ENCODE measurements at regions not wholly inside any gene's neighbourhood (a gene's known extent, or its start where the extent isn't known, plus 50 kb on each side); places are given as distances from the start of the nearest gene placed in this dataset.

GRCh38 chr2:19408592-19408991 is 50.2 kb upstream of the OSR1 start:
- Histone ChIP-seq H3K9me3 (no peaks in the 10 kb centered on the region), H3K36me3 (no peaks in the 10 kb centered on the region), H3K4me3 (no peak overlapping the region), H3K4me1 (no peaks in the 10 kb centered on the region), H3K27me3 (no peaks in the 10 kb centered on the region), H3K27ac (no peak overlapping the region)
- no peak for TF ChIP-seq POLR2A (IDR thresholded peaks at IDR 0.05)
- TF ChIP-seq, protein P1, sequence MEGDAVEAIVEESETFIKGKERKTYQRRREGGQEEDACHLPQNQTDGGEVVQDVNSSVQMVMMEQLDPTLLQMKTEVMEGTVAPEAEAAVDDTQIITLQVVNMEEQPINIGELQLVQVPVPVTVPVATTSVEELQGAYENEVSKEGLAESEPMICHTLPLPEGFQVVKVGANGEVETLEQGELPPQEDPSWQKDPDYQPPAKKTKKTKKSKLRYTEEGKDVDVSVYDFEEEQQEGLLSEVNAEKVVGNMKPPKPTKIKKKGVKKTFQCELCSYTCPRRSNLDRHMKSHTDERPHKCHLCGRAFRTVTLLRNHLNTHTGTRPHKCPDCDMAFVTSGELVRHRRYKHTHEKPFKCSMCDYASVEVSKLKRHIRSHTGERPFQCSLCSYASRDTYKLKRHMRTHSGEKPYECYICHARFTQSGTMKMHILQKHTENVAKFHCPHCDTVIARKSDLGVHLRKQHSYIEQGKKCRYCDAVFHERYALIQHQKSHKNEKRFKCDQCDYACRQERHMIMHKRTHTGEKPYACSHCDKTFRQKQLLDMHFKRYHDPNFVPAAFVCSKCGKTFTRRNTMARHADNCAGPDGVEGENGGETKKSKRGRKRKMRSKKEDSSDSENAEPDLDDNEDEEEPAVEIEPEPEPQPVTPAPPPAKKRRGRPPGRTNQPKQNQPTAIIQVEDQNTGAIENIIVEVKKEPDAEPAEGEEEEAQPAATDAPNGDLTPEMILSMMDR (IDR thresholded peaks at IDR 0.05): no peak
- DNase-seq: no peak
- no peak for ATAC-seq
- intact Hi-C loops (cut with DNase I): no loop called here

All from right lobe of liver (tissue), 6 donors.